Astrocyte of the spinal cord (primary cell): ENCODE measurements at regions not wholly inside any gene's neighbourhood (a gene's known extent, or its start where the extent isn't known, plus 50 kb on each side); places are given as distances from the start of the nearest gene placed in this dataset.

Source experiments
- DNase-seq: peaks from one replicate; pipeline ENCODE4 v3.0.0; 2011; ENCODE audit warnings: low read depth, low spot score
- H3K4me3 ChIP-seq: 2 replicates; pipeline ENCODE4 v1.5.1; 2011; ENCODE audit warnings: low read depth, mild to moderate bottlenecking, low read length, moderate library complexity
- in situ Hi-C: cut with HindIII; loops from 2 replicates; pipeline ENCODE4 v1.10.0; 2017; ENCODE audit warnings: low sequenced_read_pairs
- TF ChIP-seq, protein P1 (sequence below): IDR thresholded peaks from 2 replicates; pipeline ENCODE4 v1.5.1; 2012; ENCODE audit warnings: low read depth, mild to moderate bottlenecking, low read length, inconsistent platforms

DNA sequence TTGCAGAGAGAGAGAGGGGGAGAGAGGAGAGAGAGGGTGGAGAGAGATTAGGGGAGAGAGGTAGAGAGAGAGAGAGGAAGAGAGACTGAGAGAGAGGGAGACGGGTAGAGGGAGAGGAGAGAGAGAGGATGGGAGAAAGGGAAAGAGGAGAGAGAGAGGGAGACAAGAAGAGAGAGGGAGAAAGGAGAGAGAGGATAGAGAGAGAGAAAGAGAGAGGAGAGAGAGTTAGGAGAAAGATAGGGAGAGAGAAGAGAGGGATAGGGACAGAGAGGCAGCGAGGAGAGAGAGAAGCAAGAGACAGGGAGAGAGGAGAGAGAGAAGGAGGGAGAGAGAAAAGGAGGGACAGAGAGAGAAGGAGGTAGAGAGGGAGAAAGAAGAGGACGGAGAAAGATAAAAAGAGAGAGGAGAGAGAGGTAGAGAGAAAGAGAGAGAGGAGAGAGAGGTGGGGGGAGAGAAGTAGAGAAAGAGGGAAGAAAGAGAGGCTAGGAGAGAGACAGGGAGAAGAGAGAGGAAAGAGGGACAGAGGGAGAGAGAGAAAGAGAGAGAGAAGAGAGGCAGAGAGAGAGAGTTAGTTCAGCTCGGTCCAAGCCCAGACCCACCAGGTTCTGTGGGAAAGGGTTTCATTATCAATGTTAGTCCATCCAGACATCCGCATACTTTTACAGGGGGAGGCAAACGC is 399.3 kb downstream of the ZSWIM6 start:
- no peak for DNase-seq
- H3K4me3 ChIP-seq, result no peak overlapping the region
- in situ Hi-C loops, result no loop called here
- TF ChIP-seq, protein P1, sequence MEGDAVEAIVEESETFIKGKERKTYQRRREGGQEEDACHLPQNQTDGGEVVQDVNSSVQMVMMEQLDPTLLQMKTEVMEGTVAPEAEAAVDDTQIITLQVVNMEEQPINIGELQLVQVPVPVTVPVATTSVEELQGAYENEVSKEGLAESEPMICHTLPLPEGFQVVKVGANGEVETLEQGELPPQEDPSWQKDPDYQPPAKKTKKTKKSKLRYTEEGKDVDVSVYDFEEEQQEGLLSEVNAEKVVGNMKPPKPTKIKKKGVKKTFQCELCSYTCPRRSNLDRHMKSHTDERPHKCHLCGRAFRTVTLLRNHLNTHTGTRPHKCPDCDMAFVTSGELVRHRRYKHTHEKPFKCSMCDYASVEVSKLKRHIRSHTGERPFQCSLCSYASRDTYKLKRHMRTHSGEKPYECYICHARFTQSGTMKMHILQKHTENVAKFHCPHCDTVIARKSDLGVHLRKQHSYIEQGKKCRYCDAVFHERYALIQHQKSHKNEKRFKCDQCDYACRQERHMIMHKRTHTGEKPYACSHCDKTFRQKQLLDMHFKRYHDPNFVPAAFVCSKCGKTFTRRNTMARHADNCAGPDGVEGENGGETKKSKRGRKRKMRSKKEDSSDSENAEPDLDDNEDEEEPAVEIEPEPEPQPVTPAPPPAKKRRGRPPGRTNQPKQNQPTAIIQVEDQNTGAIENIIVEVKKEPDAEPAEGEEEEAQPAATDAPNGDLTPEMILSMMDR, result no peak

DNA sequence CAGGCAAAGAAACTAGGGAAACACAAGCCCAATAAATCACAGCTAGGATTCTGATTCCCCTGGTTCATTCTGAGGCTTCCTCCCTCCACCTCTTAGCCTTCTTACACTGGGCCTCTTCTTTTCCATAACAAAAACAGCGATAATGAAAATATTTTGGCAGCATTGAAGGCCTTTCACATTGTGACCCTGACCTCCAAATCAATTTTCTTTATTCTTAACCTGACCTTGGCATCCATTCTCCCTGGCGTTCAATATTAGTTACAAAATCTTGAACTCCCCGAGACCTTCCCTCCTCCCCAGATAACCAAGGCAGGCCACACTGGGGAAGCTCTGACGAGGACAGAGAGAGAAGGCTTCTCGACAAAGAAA is 399.9 kb downstream of the ZSWIM6 start:
- TF ChIP-seq, protein P1, result no peak
- H3K4me3 ChIP-seq, result no peak overlapping the region
- no peak for DNase-seq
- in situ Hi-C loops, result no loop called here

DNA sequence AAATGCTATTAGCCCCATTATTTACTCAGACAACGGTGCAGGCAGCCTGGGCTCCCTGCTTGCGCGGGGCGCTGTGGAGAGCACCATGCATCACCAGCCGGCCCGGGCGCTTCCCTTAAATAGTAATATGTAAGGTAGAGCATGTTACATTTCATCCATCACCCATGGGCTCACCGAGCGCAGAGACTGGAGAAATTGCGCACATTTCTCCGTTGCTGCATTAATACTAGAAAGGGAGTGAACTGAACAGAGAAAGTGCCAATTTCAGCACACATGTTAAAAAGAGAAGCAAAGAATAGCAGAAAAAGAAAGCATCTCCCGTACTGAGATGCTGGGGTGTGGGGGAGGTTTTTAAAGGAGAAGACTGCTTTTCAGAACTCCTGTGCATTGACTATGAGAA is 400.3 kb downstream of the ZSWIM6 start:
- TF ChIP-seq, protein P1, result no peak
- in situ Hi-C loops, result no loop called here

DNA sequence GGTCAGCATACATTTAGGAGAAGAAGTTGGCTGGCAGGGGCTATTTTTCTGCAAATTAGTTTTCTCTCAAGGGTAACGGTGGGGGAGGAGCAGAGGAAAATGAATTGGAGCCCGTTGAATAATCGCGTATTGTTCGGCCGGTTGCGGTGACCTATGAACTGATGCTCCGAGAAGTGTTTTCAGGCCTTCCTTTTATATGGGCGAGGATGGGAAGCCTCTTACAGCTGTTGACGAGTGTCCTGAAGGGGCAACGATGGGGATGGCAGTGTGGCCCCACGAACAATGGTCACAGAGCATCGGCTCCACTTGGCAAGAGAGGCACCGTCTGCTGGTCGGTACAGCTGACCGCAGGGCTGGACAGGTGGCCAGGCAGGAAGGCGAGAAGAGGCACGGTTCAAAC is 400.7 kb downstream of the ZSWIM6 start:
- in situ Hi-C loops, result no loop called here
- DNase-seq, result no peak
- TF ChIP-seq, protein P1, result no peak
- peak overlapping the region; percentile 9 for H3K4me3 ChIP-seq

More for the DNA sequence above, 400.3 kb downstream of the ZSWIM6 start:
- DNase-seq, result no peak
- peak overlapping the region; percentile 9 for H3K4me3 ChIP-seq

DNA sequence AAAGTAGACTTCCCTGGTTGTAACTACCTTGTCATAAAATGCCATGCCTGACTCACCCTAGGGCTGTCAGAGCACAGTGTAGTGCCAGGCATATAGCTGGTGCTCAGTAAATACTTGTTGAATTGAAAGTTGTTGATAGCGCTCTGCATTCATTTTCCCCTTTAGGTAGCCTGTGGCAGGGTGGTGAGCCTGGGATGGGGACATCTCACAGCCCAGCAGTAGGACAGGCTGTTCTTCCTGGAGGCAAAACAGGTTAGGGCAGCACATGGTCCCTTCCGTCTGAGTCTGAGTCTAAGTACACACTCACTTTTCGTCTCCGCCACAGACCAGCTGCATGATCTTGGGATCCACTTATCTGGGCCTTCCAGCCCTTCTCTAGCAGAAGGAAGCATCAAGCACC is 401.9 kb downstream of the ZSWIM6 start:
- H3K4me3 ChIP-seq, result no peak overlapping the region
- TF ChIP-seq, protein P1, result no peak
- DNase-seq, result no peak
- in situ Hi-C loops, result no loop called here

DNA sequence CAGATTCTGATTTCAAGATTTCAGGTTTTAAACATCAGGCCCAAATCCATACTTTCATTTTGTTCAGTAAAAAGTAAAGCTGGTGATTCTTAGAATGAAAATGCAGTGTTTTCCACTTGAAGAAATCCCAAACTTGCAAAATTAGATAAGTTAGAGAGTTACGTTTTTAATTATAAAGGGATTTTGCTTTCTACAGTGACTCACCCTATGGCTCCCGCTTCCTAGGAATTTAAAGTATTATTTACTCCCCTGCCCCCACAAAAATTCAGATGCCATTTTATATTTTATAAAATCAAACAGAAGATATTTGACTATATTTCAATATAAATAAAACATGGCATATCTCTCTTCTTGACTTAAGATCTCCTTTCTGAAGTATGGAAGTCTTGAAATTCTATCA is 402.9 kb downstream of the ZSWIM6 start:
- TF ChIP-seq, protein P1, result no peak
- in situ Hi-C loops, result no loop called here
- no peak for DNase-seq
- H3K4me3 ChIP-seq, result no peak overlapping the region
